ENCODE measurements at regions not wholly inside any gene's neighbourhood (a gene's known extent, or its start where the extent isn't known, plus 50 kb on each side); places are given as distances from the start of the nearest gene placed in this dataset.

GRCh38 chr5:93107805-93108520 lies 473.1 kb downstream of the NR2F1-AS1 start:
- no peaks in the 10 kb centered on the region for H3K27me3 ChIP-seq (ENCODE audit: insufficient read depth in 3 of 3, low read length in 2 of 3)
- DNase-seq, result no peak
- TF ChIP-seq CTCF (IDR thresholded peaks at IDR 0.05), result no peak
- no peak overlapping the region for H3K4me3 ChIP-seq
- ATAC-seq, result no peak
- H3K4me1 ChIP-seq, result no peaks in the 10 kb centered on the region
- no peak overlapping the region for H3K27ac ChIP-seq
- H3K36me3 ChIP-seq (ENCODE audit: insufficient read depth in 1 of 2, low read depth in 1 of 2), result no peaks in the 10 kb centered on the region
- WGBS, 3 donors, result 81 to 83% (median 82%) methylated on average over 4 of the region's 4 CpGs
- intact Hi-C loops (cut with DNase I), result no loop called here
- H3K9me3 ChIP-seq, result no peaks in the 10 kb centered on the region

GRCh38 chr5:93107141-93107540 lies 473.9 kb downstream of the NR2F1-AS1 start:
- Histone ChIP-seq H3K27me3 (ENCODE audit: insufficient read depth in 3 of 3, low read length in 2 of 3) (no peaks in the 10 kb centered on the region), H3K4me3 (no peak overlapping the region), H3K27ac (no peak overlapping the region), H3K4me1 (no peaks in the 10 kb centered on the region), H3K9me3 (no peaks in the 10 kb centered on the region), H3K36me3 (ENCODE audit: insufficient read depth in 1 of 2, low read depth in 1 of 2) (no peaks in the 10 kb centered on the region)
- DNase-seq (no peak), ATAC-seq (no peak)
- WGBS, 3 donors, result 56 to 68% (median 67%) methylated on average over 1 of the region's 1 CpG
- no peak for TF ChIP-seq CTCF (IDR thresholded peaks at IDR 0.05)
- intact Hi-C loops (cut with DNase I), result no loop called here

GRCh38 chr5:93101661-93102060 lies 479.4 kb downstream of the NR2F1-AS1 start:
- no peaks in the 10 kb centered on the region for H3K9me3 ChIP-seq
- H3K27ac ChIP-seq, result no peak overlapping the region
- no peak for TF ChIP-seq CTCF (IDR thresholded peaks at IDR 0.05)
- H3K4me3 ChIP-seq, result no peak overlapping the region
- no peaks in the 10 kb centered on the region for H3K27me3 ChIP-seq (ENCODE audit: insufficient read depth in 3 of 3, low read length in 2 of 3)
- DNase-seq (no peak), ATAC-seq (no peak)
- no peaks in the 10 kb centered on the region for H3K4me1 ChIP-seq
- no peaks in the 10 kb centered on the region for H3K36me3 ChIP-seq (ENCODE audit: insufficient read depth in 1 of 2, low read depth in 1 of 2)
- intact Hi-C loops (cut with DNase I), result no loop called here
- WGBS, 3 donors, result 96% methylated on average over 2 of the region's 2 CpGs

- DNase-seq (no peak), ATAC-seq (no peak)
- no peaks in the 10 kb centered on the region for H3K4me1 ChIP-seq
- no peak overlapping the region for H3K4me3 ChIP-seq
- no peaks in the 10 kb centered on the region for H3K27me3 ChIP-seq (ENCODE audit: insufficient read depth in 3 of 3, low read length in 2 of 3)
- TF ChIP-seq CTCF (IDR thresholded peaks at IDR 0.05), result no peak
- no peaks in the 10 kb centered on the region for H3K9me3 ChIP-seq
- H3K36me3 ChIP-seq (ENCODE audit: insufficient read depth in 1 of 2, low read depth in 1 of 2), result no peaks in the 10 kb centered on the region
- H3K27ac ChIP-seq, result no peak overlapping the region
- intact Hi-C loops (cut with DNase I), result no loop called here
Observed at GRCh38 chr5:93100976-93101375, 480.0 kb downstream of the NR2F1-AS1 start.

GRCh38 chr5:93100428-93100827 lies 480.6 kb downstream of the NR2F1-AS1 start:
- Histone ChIP-seq H3K4me1 (no peaks in the 10 kb centered on the region), H3K36me3 (ENCODE audit: insufficient read depth in 1 of 2, low read depth in 1 of 2) (no peaks in the 10 kb centered on the region), H3K27me3 (ENCODE audit: insufficient read depth in 3 of 3, low read length in 2 of 3) (no peaks in the 10 kb centered on the region), H3K4me3 (no peak overlapping the region), H3K9me3 (no peaks in the 10 kb centered on the region), H3K27ac (no peak overlapping the region)
- intact Hi-C loops (cut with DNase I), result no loop called here
- ATAC-seq (no peak), DNase-seq (no peak)
- no peak for TF ChIP-seq CTCF (IDR thresholded peaks at IDR 0.05)
